Activated T-cell treated with anti-CD3 and anti-CD28 coated beads, Interleukin-2, amount 50 U/mL, for 24 hours (primary cell): ENCODE measurements at regions not wholly inside any gene's neighbourhood (a gene's known extent, or its start where the extent isn't known, plus 50 kb on each side); places are given as distances from the start of the nearest gene placed in this dataset.

Experiments
- DNase-seq: peaks from one replicate; pipeline ENCODE4 v3.0.0-alpha.2; 2020
- H3K27ac Mint-ChIP-seq: 2 replicates; pipeline ENCODE4 v1.8.0; 2020; ENCODE audit warnings: mild to moderate bottlenecking, mixed read lengths
- H3K27me3 Mint-ChIP-seq: 2 replicates; pipeline ENCODE4 v1.8.0; 2020; ENCODE audit warnings: mixed read lengths
- H3K36me3 Mint-ChIP-seq: 2 replicates; pipeline ENCODE4 v1.8.0; 2020; ENCODE audit warnings: low read depth, mixed read lengths
- H3K4me1 Mint-ChIP-seq: 2 replicates; pipeline ENCODE4 v1.8.0; 2020; ENCODE audit warnings: low read depth, mixed read lengths
- H3K4me3 Mint-ChIP-seq: 2 replicates; pipeline ENCODE4 v1.8.0; 2020; ENCODE audit warnings: mild to moderate bottlenecking, moderate library complexity, mixed read lengths
- H3K9me3 Mint-ChIP-seq: 2 replicates; pipeline ENCODE4 v1.8.0; 2020; ENCODE audit warnings: mixed read lengths

DNA sequence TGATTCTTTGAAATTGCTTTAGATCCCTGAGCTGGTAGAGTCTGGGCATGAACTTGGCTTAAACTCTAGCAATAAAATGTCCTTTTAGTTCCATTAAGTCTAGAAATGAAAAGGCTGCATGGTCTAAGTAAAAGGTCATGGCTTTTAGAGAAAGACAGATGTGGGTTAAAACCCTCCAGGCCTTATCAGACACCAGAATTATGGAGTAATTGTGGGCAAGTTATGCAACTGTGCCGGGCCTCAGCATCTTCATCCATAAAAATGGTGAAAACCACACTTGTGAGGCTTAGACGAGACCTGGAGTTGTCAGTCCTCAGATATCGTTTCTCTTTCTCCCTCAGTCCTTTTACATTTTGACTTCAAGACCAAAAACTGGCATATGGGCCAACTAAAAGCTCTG is 597.9 kb upstream of the KIRREL3 start:
- Mint-ChIP-seq H3K9me3 (no peaks in the 10 kb centered on the region), H3K27me3 (no peaks in the 10 kb centered on the region), H3K36me3 (no peaks in the 10 kb centered on the region), H3K4me1 (no peaks in the 10 kb centered on the region), H3K27ac (no peak overlapping the region), H3K4me3 (no peak overlapping the region)
- no peak for DNase-seq

DNA sequence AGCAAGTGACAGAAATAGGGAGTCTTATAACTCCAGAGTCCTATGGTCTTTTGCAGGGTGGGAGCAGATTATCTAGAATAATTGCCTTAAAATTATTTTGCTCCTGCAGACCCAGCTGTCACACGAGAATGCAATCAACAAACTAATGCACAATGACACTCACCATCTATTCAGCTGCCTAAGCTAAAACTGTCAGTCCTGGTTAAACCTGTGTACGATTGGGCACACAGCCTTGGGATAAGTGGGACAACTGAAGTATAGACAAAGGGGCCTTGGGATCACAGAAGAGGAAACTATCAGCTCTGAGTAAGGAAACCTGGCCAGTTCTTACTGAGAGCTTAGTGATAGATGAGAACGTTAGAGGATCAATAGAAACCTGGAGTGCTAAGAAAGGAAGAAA is 595.9 kb upstream of the KIRREL3 start:
- H3K4me1 Mint-ChIP-seq: no peaks in the 10 kb centered on the region
- DNase-seq: no peak
- H3K36me3 Mint-ChIP-seq: no peaks in the 10 kb centered on the region
- H3K9me3 Mint-ChIP-seq: no peaks in the 10 kb centered on the region
- H3K27me3 Mint-ChIP-seq: no peaks in the 10 kb centered on the region
- no peak overlapping the region for H3K27ac Mint-ChIP-seq
- H3K4me3 Mint-ChIP-seq: no peak overlapping the region

- H3K27ac Mint-ChIP-seq: no peak overlapping the region
Observed at GRCh38 chr11:127592371-127592770, 591.8 kb upstream of the KIRREL3 start.

GRCh38 chr11:127590314-127590713 is 589.7 kb upstream of the KIRREL3 start:
- Mint-ChIP-seq H3K9me3 (no peaks in the 10 kb centered on the region), H3K4me3 (no peak overlapping the region), H3K4me1 (no peaks in the 10 kb centered on the region), H3K36me3 (no peaks in the 10 kb centered on the region), H3K27me3 (no peaks in the 10 kb centered on the region), H3K27ac (no peak overlapping the region)
- DNase-seq: no peak

More at GRCh38 chr11:127592371-127592770, 591.8 kb upstream of the KIRREL3 start:
- DNase-seq: no peak
- no peaks in the 10 kb centered on the region for H3K36me3 Mint-ChIP-seq
- no peak overlapping the region for H3K4me3 Mint-ChIP-seq
- no peaks in the 10 kb centered on the region for H3K27me3 Mint-ChIP-seq
- no peaks in the 10 kb centered on the region for H3K9me3 Mint-ChIP-seq
- no peaks in the 10 kb centered on the region for H3K4me1 Mint-ChIP-seq

- Mint-ChIP-seq H3K27ac (no peak overlapping the region), H3K9me3 (no peaks in the 10 kb centered on the region), H3K27me3 (no peaks in the 10 kb centered on the region), H3K4me1 (no peaks in the 10 kb centered on the region), H3K36me3 (no peaks in the 10 kb centered on the region), H3K4me3 (no peak overlapping the region)
- DNase-seq: no peak
Observed at GRCh38 chr11:127588431-127588830, 587.9 kb upstream of the KIRREL3 start.

DNA sequence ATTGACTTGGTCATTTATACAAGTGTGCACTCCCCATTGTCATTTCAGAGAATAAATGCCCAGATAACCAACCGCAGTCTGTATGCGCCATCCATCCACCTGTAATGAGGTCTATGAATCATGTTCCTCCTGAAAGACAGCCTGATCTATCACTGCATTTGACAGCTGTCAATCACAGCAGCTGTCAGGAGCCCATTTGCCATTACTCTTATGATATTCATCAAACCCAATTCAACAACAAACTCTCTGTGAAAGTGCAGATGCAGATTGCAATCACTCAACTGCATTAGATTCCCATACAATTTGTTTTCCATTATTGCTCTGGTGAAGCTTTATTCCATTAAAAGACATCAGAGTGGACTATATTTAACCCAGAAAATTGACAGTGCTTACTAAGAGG is 586.9 kb upstream of the KIRREL3 start:
- Mint-ChIP-seq H3K36me3 (no peaks in the 10 kb centered on the region), H3K27me3 (no peaks in the 10 kb centered on the region)

DNA sequence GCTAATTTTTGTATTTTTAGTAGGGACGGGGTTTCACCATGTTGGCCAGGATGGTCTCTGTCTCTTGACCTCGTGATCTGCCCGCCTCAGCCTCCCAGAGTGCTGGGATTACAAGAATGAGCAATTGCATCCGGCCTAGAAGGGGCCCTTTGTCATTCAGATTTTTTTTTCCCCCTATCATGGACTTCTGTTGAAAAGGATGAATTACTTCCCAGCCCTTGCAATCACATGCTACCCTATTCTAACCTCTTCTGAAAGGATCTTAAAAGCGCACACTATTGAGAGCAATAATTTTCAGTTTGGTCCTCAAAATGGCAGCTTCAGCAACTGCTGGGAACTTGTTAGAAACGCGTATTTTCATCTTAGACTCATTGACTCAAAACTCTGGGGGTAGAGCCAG is 575.6 kb upstream of the KIRREL3 start:
- H3K4me3 Mint-ChIP-seq: no peak overlapping the region
- DNase-seq: no peak

More for the DNA sequence above, 586.9 kb upstream of the KIRREL3 start:
- Mint-ChIP-seq H3K4me3 (no peak overlapping the region), H3K9me3 (no peaks in the 10 kb centered on the region), H3K27ac (no peak overlapping the region), H3K4me1 (no peaks in the 10 kb centered on the region)
- no peak for DNase-seq

GRCh38 chr11:127574478-127574877 is 573.9 kb upstream of the KIRREL3 start:
- DNase-seq: no peak
- H3K9me3 Mint-ChIP-seq: no peaks in the 10 kb centered on the region
- H3K27me3 Mint-ChIP-seq: no peaks in the 10 kb centered on the region
- no peak overlapping the region for H3K4me3 Mint-ChIP-seq
- no peaks in the 10 kb centered on the region for H3K4me1 Mint-ChIP-seq
- H3K36me3 Mint-ChIP-seq: no peaks in the 10 kb centered on the region
- H3K27ac Mint-ChIP-seq: no peak overlapping the region

More for the DNA sequence above, 575.6 kb upstream of the KIRREL3 start:
- H3K9me3 Mint-ChIP-seq: no peaks in the 10 kb centered on the region
- H3K4me1 Mint-ChIP-seq: no peaks in the 10 kb centered on the region
- H3K36me3 Mint-ChIP-seq: no peaks in the 10 kb centered on the region
- no peak overlapping the region for H3K27ac Mint-ChIP-seq
- no peaks in the 10 kb centered on the region for H3K27me3 Mint-ChIP-seq

GRCh38 chr11:127568891-127569290 is 568.3 kb upstream of the KIRREL3 start:
- Mint-ChIP-seq H3K9me3 (no peaks in the 10 kb centered on the region), H3K27ac (no peak overlapping the region), H3K36me3 (no peaks in the 10 kb centered on the region), H3K4me1 (no peaks in the 10 kb centered on the region), H3K27me3 (no peaks in the 10 kb centered on the region), H3K4me3 (no peak overlapping the region)
- DNase-seq: no peak

- H3K36me3 Mint-ChIP-seq: no peaks in the 10 kb centered on the region
- no peak for DNase-seq
- no peaks in the 10 kb centered on the region for H3K27me3 Mint-ChIP-seq
- no peaks in the 10 kb centered on the region for H3K4me1 Mint-ChIP-seq
- no peaks in the 10 kb centered on the region for H3K9me3 Mint-ChIP-seq
- no peak overlapping the region for H3K27ac Mint-ChIP-seq
- H3K4me3 Mint-ChIP-seq: no peak overlapping the region
Observed at GRCh38 chr11:127567237-127567932, 566.8 kb upstream of the KIRREL3 start.

- no peak overlapping the region for H3K4me3 Mint-ChIP-seq
- H3K36me3 Mint-ChIP-seq: no peaks in the 10 kb centered on the region
- H3K9me3 Mint-ChIP-seq: no peaks in the 10 kb centered on the region
- no peaks in the 10 kb centered on the region for H3K4me1 Mint-ChIP-seq
- DNase-seq: no peak
- H3K27me3 Mint-ChIP-seq: no peaks in the 10 kb centered on the region
- no peak overlapping the region for H3K27ac Mint-ChIP-seq
Observed at GRCh38 chr11:127564810-127565209, 564.2 kb upstream of the KIRREL3 start.

- DNase-seq: no peak
- Mint-ChIP-seq H3K36me3 (no peaks in the 10 kb centered on the region), H3K9me3 (no peaks in the 10 kb centered on the region), H3K4me3 (no peak overlapping the region), H3K27ac (no peak overlapping the region), H3K4me1 (no peaks in the 10 kb centered on the region), H3K27me3 (no peaks in the 10 kb centered on the region)
Observed at GRCh38 chr11:127559978-127560377, 559.4 kb upstream of the KIRREL3 start.

DNA sequence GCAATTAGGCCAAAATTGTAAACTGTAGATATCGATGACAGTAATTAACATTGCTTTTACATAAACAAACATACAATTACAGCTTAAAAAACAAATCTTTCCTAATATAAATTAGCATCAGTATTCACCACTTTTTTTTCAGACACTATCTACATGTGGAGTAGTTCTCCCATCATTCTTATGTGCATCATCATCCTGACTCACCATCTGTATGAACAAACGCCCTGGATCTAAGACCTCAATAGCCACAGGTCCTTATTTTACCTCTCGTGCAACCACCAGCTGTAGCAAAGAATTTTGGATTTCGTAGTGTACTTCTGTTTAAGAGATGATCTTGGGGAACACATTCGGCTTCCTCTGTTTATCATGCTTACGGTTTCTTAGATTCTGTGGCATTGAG is 551.9 kb upstream of the KIRREL3 start:
- H3K36me3 Mint-ChIP-seq: no peaks in the 10 kb centered on the region

DNA sequence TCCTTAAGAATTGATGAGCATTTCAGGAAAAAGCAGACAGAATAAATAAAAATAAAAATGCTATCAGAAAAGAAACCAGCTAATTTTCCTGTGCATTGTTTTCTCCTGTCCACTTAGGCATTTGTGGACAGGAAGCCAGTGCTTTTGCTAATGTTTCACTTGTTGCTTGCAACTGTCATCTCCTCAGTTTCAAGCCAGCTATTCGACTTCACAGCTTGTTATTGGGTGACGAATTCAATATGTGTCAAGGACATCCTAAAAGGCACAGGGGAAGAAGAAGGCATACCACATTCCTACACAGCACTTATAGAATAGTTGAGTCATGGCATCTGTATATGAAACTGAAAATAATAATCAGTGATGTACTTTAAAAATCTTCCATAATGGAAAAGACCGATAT is 530.6 kb upstream of the KIRREL3 start:
- no peaks in the 10 kb centered on the region for H3K9me3 Mint-ChIP-seq
- no peak overlapping the region for H3K27ac Mint-ChIP-seq
- H3K4me3 Mint-ChIP-seq: no peak overlapping the region
- no peak for DNase-seq
- no peaks in the 10 kb centered on the region for H3K4me1 Mint-ChIP-seq
- H3K27me3 Mint-ChIP-seq: no peaks in the 10 kb centered on the region
- no peaks in the 10 kb centered on the region for H3K36me3 Mint-ChIP-seq

More for the DNA sequence above, 551.9 kb upstream of the KIRREL3 start:
- H3K27ac Mint-ChIP-seq: no peak overlapping the region
- no peak overlapping the region for H3K4me3 Mint-ChIP-seq
- H3K4me1 Mint-ChIP-seq: no peaks in the 10 kb centered on the region
- H3K27me3 Mint-ChIP-seq: no peaks in the 10 kb centered on the region
- DNase-seq: no peak
- H3K9me3 Mint-ChIP-seq: no peaks in the 10 kb centered on the region

GRCh38 chr11:127528297-127528696 is 527.7 kb upstream of the KIRREL3 start:
- H3K27me3 Mint-ChIP-seq: no peaks in the 10 kb centered on the region
- DNase-seq: no peak
- no peak overlapping the region for H3K27ac Mint-ChIP-seq
- H3K36me3 Mint-ChIP-seq: no peaks in the 10 kb centered on the region
- no peaks in the 10 kb centered on the region for H3K4me1 Mint-ChIP-seq
- H3K9me3 Mint-ChIP-seq: no peaks in the 10 kb centered on the region
- no peak overlapping the region for H3K4me3 Mint-ChIP-seq

DNA sequence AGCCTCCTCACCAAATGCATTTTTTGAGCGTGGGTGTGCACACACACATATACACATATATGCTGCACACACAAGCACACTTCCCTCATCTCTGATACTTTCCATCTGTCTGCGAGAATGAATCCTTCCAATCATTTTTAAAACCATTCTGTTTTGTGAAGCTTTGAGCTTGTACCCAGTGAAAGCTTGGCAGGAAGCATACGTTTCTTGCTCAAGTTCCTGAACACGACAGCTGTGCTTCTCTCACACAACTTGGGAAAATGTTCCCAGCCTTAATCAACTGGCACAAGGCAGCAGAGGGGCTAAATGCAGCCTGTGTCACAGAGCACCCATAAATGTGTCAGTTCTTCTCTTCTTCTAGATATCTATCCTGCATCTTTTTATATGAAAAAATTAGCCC is 524.0 kb upstream of the KIRREL3 start:
- H3K27me3 Mint-ChIP-seq: no peaks in the 10 kb centered on the region
- H3K27ac Mint-ChIP-seq: no peak overlapping the region
- no peaks in the 10 kb centered on the region for H3K4me1 Mint-ChIP-seq
- no peaks in the 10 kb centered on the region for H3K9me3 Mint-ChIP-seq
- no peaks in the 10 kb centered on the region for H3K36me3 Mint-ChIP-seq
- H3K4me3 Mint-ChIP-seq: no peak overlapping the region
- DNase-seq: no peak
